GM21423 (cell line): ENCODE measurements at regions not wholly inside any gene's neighbourhood (a gene's known extent, or its start where the extent isn't known, plus 50 kb on each side); places are given as distances from the start of the nearest gene placed in this dataset.
"Not testable (repeated sequence)": the region's sequence is repeated elsewhere in the genome, so short reads cannot be mapped to it uniquely, and the experiment has no call there.

Experiments used
- ATAC-seq: cut with Tn5 transposase; IDR thresholded peaks from one replicate; pipeline ENCODE4 v1.9.1; 2021; ENCODE audit warnings: mild to moderate bottlenecking, moderate library complexity; ENCODE audit not compliant: unreplicated experiment

DNA sequence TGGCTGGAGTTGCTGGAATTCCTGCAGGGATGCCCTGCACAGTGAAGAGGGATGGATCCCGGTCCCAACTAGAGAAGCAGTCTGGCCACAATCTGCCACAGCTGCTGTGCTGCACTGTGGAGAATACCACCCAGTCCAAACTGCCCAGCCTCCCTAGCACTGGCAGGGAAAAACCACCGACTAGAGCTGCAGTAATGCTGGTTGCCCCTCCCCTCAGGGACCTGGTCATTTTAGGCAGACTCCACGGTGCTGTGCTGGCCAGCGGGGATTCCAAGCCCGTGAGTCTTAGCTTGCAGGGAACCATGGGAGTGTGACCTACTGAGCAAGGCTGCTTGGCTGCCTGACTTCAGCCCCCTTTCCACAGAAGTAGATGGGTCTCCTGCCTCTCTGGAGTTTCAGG lies 478.0 kb upstream of the ATP11B start:
- ATAC-seq: no peak

GRCh38 chr3:182323126-182323700 lies 470.1 kb upstream of the ATP11B start:
- ATAC-seq: no peak

DNA sequence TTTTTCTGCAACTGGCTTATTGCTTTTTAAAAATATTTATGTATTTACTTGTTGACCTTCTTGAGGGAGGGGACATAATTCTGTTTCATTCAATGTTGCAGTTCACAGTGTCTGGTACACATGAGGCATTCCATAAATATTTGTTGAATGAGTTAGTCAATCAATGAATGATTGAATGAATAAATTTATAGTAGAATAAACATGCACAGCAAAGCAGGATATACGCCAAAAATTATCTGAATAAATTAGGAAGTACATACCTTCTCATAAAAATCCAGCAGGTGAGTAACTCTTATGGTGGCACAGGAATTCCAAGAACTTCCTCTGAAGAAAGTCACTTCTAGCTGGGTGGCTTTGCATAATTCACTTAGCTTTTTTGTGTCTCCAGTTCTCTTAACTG lies 469.4 kb upstream of the ATP11B start:
- ATAC-seq: no peak

DNA sequence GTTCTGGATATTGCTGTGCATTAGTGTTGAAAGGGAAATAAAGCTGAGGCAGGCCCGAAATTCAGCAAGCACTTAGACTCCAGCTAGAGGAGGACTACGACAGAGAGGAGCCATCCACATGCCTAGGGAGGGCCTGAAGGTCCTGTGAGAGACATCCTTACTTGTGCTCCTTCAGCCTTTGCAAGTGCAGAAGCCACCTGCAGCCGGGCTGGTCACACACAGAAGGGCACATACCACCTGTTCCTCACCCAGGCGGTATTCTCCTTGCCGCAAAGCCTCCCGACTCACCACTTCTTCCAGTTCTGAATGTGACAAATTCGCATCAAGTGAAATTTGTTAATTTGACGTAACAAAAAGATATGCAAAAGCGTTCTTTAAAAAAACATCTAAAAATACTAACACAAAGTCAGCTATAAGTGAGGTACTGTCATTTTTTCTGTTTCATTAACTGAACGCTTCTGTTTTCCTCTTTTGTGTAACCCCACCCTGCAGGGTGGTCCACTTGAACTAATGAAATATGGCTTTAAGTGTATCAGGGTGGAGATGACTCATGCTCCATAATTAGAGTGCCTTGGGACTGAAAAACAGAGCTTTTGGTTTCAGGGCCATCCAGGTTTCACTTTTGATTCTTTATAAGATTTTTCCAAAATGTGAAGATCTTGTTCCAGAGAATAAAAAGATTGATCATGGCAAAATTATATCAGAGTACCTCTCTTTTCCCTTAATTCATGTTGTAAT lies 467.9 kb upstream of the ATP11B start:
- no peak for ATAC-seq

- no peak for ATAC-seq
Observed at GRCh38 chr3:182327196-182327681, 466.1 kb upstream of the ATP11B start.

DNA sequence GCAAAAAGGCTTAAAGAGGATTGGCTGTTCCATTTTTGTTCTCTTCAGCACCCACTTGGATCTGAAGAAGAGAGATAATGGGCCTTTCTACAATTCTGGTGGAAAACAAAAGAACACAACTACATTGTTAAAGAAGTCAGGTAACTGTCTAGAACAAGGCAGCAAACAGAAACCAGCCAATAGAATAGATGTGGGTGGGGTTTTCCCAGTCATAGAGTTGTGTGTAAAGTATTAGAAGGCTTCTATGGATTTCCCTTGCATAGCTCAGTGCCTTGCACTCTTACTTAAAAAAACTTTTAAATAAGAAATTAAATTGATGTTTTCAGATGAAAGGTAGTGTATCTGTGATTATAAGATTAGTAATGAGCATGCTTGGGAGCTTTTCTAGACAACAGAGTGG lies 462.7 kb upstream of the ATP11B start:
- no peak for ATAC-seq

DNA sequence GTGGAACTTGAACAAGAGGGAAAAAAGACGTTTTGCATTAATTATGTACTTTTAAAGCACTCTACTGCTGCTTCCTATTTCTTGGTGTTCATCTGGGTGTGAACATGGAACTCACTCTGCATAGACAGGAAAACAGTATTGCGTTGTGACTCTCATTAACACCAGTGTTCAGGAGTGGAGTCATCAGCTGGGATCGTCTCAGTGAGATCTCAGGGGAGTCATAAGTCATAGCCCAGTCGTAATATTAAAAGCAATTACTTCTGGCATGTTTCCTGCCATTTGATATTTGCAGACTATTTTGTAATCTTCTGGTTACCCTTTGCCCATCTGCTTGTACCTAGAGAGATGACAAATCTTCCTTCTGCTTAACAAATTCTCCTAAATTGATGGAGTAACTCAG lies 462.0 kb upstream of the ATP11B start:
- ATAC-seq: no peak

DNA sequence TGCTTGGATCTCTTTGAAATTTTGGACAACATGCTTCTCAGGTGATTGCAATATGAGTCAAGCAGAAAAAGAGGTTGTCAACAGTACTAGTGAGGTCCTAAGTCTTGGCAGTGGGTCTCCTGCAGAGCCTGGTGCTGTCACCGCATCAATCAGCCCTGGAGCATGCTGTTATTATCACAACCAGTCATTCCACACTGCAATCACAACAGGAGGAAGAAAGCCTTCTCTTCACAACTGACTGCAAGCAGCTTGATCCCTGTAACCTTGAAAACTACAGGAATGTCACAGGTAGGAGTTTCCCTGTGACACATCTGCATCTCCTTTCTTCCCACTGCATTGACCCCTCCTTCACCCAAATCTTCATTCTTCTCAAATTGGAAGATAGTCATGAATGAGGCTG lies 451.1 kb upstream of the ATP11B start:
- ATAC-seq: no peak

DNA sequence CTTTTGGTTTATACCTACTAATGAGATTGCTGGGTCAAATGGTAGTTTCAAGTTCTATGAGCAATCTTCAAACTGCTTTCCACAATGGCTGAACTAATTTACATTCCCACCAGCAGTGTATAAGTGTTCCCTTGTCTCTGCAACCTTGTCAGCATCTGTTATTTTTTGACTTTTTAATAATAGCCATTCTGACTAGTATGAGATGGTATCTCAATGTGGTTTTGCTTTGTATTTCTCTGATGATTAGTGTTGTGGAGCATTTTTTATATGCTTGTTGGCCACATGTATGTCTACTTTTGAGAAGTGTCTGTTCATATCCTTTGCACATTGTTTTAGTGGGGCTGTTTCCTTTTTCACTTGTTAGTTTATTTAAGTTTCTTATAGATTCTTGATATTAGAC lies 449.3 kb upstream of the ATP11B start:
- ATAC-seq: not testable (repeated sequence)

GRCh38 chr3:182349051-182349450 lies 444.3 kb upstream of the ATP11B start:
- ATAC-seq: no peak

DNA sequence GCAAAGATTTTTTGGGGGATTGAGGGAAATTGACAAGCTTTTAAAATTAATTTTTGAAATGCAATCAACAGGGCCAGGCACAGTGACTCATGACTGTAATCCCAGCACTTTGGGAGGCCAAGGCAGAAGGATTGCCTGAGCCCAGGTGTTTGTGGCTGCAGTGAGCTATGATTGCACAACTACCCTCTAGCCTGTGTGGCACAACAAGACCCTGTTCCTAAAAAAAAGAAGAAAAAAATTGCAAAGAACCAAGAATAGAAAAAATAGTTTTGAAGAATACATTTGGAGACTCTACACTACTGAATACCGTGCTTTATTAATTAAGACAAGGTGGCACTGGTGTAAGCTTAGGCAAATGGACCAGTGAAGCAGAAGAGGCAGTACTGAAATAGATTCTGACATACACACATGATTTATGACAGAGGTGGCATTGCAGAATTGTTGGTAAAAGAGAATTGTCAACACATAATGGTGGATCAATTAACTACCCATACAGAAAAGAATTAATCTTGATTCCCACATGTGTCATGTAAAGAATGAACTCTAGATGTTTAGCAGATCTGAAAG lies 443.3 kb upstream of the ATP11B start:
- no peak for ATAC-seq

- ATAC-seq: no peak
Observed at GRCh38 chr3:182357928-182358327, 435.4 kb upstream of the ATP11B start.

- ATAC-seq: no peak
Observed at GRCh38 chr3:182364323-182364722, 429.0 kb upstream of the ATP11B start.

- ATAC-seq: no peak
Observed at GRCh38 chr3:182364723-182365650, 428.3 kb upstream of the ATP11B start.

GRCh38 chr3:182366746-182367145 lies 426.6 kb upstream of the ATP11B start:
- ATAC-seq: no peak

GRCh38 chr3:182369861-182370260 lies 423.4 kb upstream of the ATP11B start:
- ATAC-seq: no peak

- no peak for ATAC-seq
Observed at GRCh38 chr3:182370949-182371348, 422.4 kb upstream of the ATP11B start.

DNA sequence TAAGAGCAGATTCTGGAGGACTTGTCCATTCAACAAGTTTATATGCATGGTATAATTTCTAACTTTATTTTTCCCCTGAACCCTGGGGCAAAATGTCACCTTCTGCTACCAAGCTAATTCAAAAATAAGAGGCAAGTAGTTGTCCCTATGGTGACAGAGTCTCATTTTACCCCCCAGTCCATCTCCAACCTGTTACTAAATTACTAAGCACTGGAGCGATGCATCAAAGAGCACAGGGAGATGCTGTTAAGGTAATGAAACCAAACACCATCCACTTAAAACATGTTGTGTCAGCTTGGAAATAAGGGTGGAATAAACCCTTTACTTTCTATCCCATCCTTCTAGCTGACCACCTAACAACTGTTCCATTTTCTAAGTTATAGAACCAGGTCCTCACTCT lies 417.4 kb upstream of the ATP11B start:
- no peak for ATAC-seq

DNA sequence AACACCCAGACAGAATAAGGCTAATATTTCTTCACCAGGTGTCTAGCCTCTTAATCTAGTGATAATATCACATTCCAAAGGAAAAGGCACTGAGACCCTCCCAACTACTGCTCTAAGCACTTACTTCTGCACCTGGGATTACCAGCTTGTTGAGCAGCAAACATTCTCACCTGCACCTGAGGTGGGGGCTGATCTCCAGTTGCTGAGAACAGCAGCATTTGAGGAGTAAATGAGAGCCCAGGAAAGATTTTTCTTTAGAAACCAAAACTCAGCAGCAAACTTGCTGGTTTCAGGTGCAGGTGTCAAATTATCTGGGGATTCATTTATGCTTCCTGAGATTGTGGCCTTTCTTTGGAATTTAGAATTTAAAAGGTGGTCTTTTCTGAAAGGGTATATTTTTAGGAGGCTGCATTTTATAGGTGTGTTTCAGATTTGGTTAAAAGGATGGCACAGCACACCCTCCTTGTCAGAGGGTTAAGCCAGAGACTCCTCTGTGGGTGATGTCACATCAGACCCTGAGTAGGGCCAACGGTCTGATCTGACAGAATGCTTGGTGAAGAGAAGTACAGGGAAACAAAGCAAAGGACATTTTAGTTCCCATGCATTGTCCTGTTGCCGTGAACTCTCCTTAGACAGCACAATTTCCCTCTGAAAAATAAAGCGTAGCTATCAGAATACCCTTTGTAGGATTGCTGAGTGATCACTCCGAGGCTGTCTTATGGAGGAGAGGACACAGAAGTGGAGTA lies 411.0 kb upstream of the ATP11B start:
- ATAC-seq: no peak

- ATAC-seq: no peak
Observed at GRCh38 chr3:182384221-182384620, 409.1 kb upstream of the ATP11B start.

- ATAC-seq: no peak
Observed at GRCh38 chr3:182385356-182385755, 407.9 kb upstream of the ATP11B start.
